ENCODE measurements at regions not wholly inside any gene's neighbourhood (a gene's known extent, or its start where the extent isn't known, plus 50 kb on each side); places are given as distances from the start of the nearest gene placed in this dataset.

GRCh38 chr2:144285324-144285723 lies 234.6 kb downstream of the ZEB2 start:
- H3K4me3 ChIP-seq (replicated peaks in 1 of 3; ENCODE audit: low read depth in 2 of 3, low read length in 3 of 3), result no peak overlapping the region
- Mint-ChIP-seq H3K27ac (no peak overlapping the region), H3K4me3 (no peak overlapping the region), H3K9me3 (peaks cover 0 to 7% (median 0%) of the 10 kb centered on the region in 7 donors), H3K27me3 (ENCODE audit: low read depth in 3 of 3) (peaks cover 0 to under 1% (median 0%) of the 10 kb centered on the region in 3 donors), H3K4me1 (no peaks in the 10 kb centered on the region), H3K36me3 (peaks cover 0 to 5% of the 10 kb centered on the region in 2 donors)
- no peak overlapping the region for H3K4me2 ChIP-seq (replicated peaks; ENCODE audit: extremely low read depth, low read length, poor library complexity, severe bottlenecking)
- no peak overlapping the region for H3K27ac ChIP-seq (ENCODE audit: low read depth in 1 of 2, low read length in 2 of 2)
- H3K36me3 ChIP-seq (replicated peaks in 1 of 2; ENCODE audit: control insufficient read depth in 1 of 2, insufficient read depth in 2 of 2, low read length in 2 of 2), result no peaks in the 10 kb centered on the region
- H3K9me3 ChIP-seq (replicated peaks in 1 of 2; ENCODE audit: control insufficient read depth in 1 of 2, insufficient read depth in 1 of 2, low read length in 2 of 2), result no peaks in the 10 kb centered on the region
- no peak overlapping the region for H2AFZ ChIP-seq (ENCODE audit: insufficient read depth, low read depth, low read length, poor library complexity, severe bottlenecking)
- H3K4me1 ChIP-seq (ENCODE audit: control insufficient read depth in 1 of 2, insufficient read depth in 2 of 2, low read length in 2 of 2), result no peaks in the 10 kb centered on the region
- no peak overlapping the region for H3K9ac ChIP-seq (ENCODE audit: insufficient read depth, low read length, poor library complexity, severe bottlenecking)
- no peaks in the 10 kb centered on the region for H4K20me1 ChIP-seq (ENCODE audit: insufficient read depth, low read length)
- intact Hi-C loops (cut with micrococcal nuclease), result no loop called here
- no peaks in the 10 kb centered on the region for H3K27me3 ChIP-seq (ENCODE audit: control insufficient read depth in 2 of 2, insufficient read depth in 2 of 2, low read length in 2 of 2)
- no peak for DNase-seq
- H3K79me2 ChIP-seq (ENCODE audit: insufficient read depth, low read length), result no peaks in the 10 kb centered on the region
- TF ChIP-seq CTCF (IDR thresholded peaks at IDR 0.05), result no peak

DNA sequence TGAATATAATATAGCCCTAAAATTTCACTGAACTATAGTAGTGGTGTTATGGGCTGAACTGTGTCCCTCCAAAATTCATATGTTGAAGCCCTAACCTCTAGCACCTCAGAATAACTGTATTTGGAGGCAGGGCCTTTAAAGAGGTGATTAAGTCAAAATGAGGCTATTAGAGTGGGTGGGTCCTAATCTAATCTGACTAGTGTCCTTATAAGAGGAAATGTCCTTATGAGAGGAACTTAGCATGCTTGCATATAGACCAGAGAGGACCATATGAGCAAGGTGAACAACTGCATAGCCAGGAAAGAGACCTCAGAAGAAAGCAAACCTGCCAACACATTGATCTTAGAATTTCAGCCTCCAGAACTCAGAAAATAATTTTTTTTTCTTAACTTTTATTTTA lies 238.4 kb downstream of the ZEB2 start:
- Histone ChIP-seq H3K9ac (ENCODE audit: insufficient read depth, low read length, poor library complexity, severe bottlenecking) (no peak overlapping the region), H3K27me3 (ENCODE audit: control insufficient read depth in 2 of 2, insufficient read depth in 2 of 2, low read length in 2 of 2) (no peaks in the 10 kb centered on the region), H3K79me2 (ENCODE audit: insufficient read depth, low read length) (no peaks in the 10 kb centered on the region), H3K4me3 (replicated peaks in 1 of 3; ENCODE audit: low read depth in 2 of 3, low read length in 3 of 3) (no peak overlapping the region), H3K4me2 (replicated peaks; ENCODE audit: extremely low read depth, low read length, poor library complexity, severe bottlenecking) (no peak overlapping the region), H3K9me3 (replicated peaks in 1 of 2; ENCODE audit: control insufficient read depth in 1 of 2, insufficient read depth in 1 of 2, low read length in 2 of 2) (no peaks in the 10 kb centered on the region), H4K20me1 (ENCODE audit: insufficient read depth, low read length) (no peaks in the 10 kb centered on the region), H3K27ac (ENCODE audit: low read depth in 1 of 2, low read length in 2 of 2) (no peak overlapping the region), H2AFZ (ENCODE audit: insufficient read depth, low read depth, low read length, poor library complexity, severe bottlenecking) (no peak overlapping the region), H3K36me3 (replicated peaks in 1 of 2; ENCODE audit: control insufficient read depth in 1 of 2, insufficient read depth in 2 of 2, low read length in 2 of 2) (no peaks in the 10 kb centered on the region), H3K4me1 (ENCODE audit: control insufficient read depth in 1 of 2, insufficient read depth in 2 of 2, low read length in 2 of 2) (no peaks in the 10 kb centered on the region)
- no peak for TF ChIP-seq CTCF (IDR thresholded peaks at IDR 0.05)
- H3K27ac Mint-ChIP-seq, result no peak overlapping the region
- H3K36me3 Mint-ChIP-seq, result no peaks in the 10 kb centered on the region
- H3K27me3 Mint-ChIP-seq (ENCODE audit: low read depth in 3 of 3), result peaks cover 0 to 2% (median 0%) of the 10 kb centered on the region in 3 donors
- H3K9me3 Mint-ChIP-seq, result peaks cover 0 to 3% (median 0%) of the 10 kb centered on the region in 7 donors
- intact Hi-C loops (cut with micrococcal nuclease), result no loop called here
- H3K4me3 Mint-ChIP-seq, result no peak overlapping the region
- H3K4me1 Mint-ChIP-seq, result no peaks in the 10 kb centered on the region
- DNase-seq, result no peak

Measured in CD14-positive monocyte (primary cell).